GM20000 (cell line): ENCODE measurements at regions not wholly inside any gene's neighbourhood (a gene's known extent, or its start where the extent isn't known, plus 50 kb on each side); places are given as distances from the start of the nearest gene placed in this dataset.

ENCODE experiments used
- DNase-seq: peaks from one replicate; pipeline ENCODE4 v3.0.0; 2012; ENCODE audit warnings: low spot score
- CTCF ChIP-seq: IDR thresholded peaks from 2 replicates; pipeline ENCODE4 v1.5.1; 2012; ENCODE audit warnings: mild to moderate bottlenecking, control low read depth; ENCODE audit errors: extremely low read depth, missing control alignments

DNA sequence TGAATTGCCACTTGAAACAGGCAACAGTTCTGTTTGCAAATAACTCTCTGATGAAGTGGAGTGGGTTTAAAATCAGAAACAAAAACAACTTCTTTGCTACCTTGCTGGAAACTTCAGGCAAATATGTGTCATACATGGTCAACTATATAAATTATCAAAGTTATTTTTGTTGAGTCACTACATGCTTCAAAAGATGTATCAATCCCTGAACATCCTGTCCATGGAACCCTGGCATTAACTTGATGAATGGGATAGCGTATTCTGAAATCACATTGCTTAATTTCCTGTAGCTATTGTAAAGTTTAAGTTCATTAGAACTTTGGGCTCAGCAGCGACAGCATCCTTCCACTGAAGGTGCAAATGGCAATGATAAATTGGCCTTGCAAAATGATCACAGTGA is 213.6 kb upstream of the MAF start:
- DNase-seq = no peak
- TF ChIP-seq CTCF = no peak

GRCh38 chr16:79811541-79811940 is 211.0 kb upstream of the MAF start:
- TF ChIP-seq CTCF = no peak
- no peak for DNase-seq

- no peak for TF ChIP-seq CTCF
- no peak for DNase-seq
These were observed 210.1 kb upstream of the MAF start for GRCh38 chr16:79810449-79811189.

DNA sequence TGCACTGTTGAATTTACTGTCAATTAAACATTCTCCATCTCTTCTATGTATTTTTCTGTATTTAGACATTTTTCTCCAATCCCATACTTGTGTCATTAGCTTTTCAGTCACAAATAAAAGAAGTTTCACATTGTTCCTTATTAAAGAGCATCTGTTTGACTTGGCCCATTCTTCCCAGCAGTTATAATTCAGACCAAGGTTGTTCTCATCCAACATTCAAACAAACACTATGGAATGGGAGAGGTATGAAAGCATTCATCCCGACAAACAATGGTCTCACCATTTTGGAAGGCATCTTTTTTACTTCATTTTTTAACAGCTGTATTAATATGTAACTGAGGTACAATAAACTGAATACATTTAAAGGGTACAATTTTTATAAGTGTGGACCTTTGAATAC is 208.8 kb upstream of the MAF start:
- no peak for TF ChIP-seq CTCF
- DNase-seq = no peak

GRCh38 chr16:79808731-79809130 is 208.2 kb upstream of the MAF start:
- TF ChIP-seq CTCF = no peak

GRCh38 chr16:79806757-79807156 is 206.2 kb upstream of the MAF start:
- TF ChIP-seq CTCF = no peak
- DNase-seq = no peak

More at GRCh38 chr16:79808731-79809130, 208.2 kb upstream of the MAF start:
- DNase-seq = no peak

- no peak for DNase-seq
- no peak for TF ChIP-seq CTCF
These were observed 205.1 kb upstream of the MAF start for GRCh38 chr16:79805621-79806020.
